ENCODE measurements at regions not wholly inside any gene's neighbourhood (a gene's known extent, or its start where the extent isn't known, plus 50 kb on each side); places are given as distances from the start of the nearest gene placed in this dataset.

GRCh38 chr13:58583966-58584365 is 952.4 kb downstream of the PCDH17 start:
- TF ChIP-seq CTCF (IDR thresholded peaks at IDR 0.05) = no peak
- no peak for TF ChIP-seq MAX (IDR thresholded peaks at IDR 0.05; ENCODE audit: low read depth)
- TF ChIP-seq EP300 (IDR thresholded peaks at IDR 0.05; ENCODE audit: borderline replicate concordance in 1 of 2, low read depth in 1 of 2, low read length in 1 of 2) = no peak
- no peak for TF ChIP-seq POLR2AphosphoS5 (IDR thresholded peaks at IDR 0.05; ENCODE audit: low read depth, low read length)
- TF ChIP-seq RAD21 (IDR thresholded peaks at IDR 0.05; ENCODE audit: low read length) = no peak
- TF ChIP-seq GATA2 (CRISPR knock-in tag; IDR thresholded peaks at IDR 0.05) = no peak
- TF ChIP-seq USF2 (IDR thresholded peaks at IDR 0.05; ENCODE audit: borderline replicate concordance, low read depth, low read length) = no peak
- TF ChIP-seq SMC3 (IDR thresholded peaks at IDR 0.05; ENCODE audit: low read depth, low read length) = no peak
